OCI-LY3 (cell line): ENCODE measurements at regions not wholly inside any gene's neighbourhood (a gene's known extent, or its start where the extent isn't known, plus 50 kb on each side); places are given as distances from the start of the nearest gene placed in this dataset.

ENCODE experiments used
- EZH2phosphoT487 ChIP-seq: fragments of 200-600 bp; shearing (Covaris generic); IDR thresholded peaks from 2 replicates; pipeline ENCODE4 v1.6.1; 2018; ENCODE audit warnings: antibody characterized with exemption, mixed run types, low read depth
- TF ChIP-seq, protein P1 (sequence below): fragments of 200-600, 300-600 bp; sonication (generic); IDR thresholded peaks from 2 replicates; pipeline ENCODE4 v1.5.1; 2014; ENCODE audit warnings: antibody characterized with exemption, low read length, low read depth

DNA sequence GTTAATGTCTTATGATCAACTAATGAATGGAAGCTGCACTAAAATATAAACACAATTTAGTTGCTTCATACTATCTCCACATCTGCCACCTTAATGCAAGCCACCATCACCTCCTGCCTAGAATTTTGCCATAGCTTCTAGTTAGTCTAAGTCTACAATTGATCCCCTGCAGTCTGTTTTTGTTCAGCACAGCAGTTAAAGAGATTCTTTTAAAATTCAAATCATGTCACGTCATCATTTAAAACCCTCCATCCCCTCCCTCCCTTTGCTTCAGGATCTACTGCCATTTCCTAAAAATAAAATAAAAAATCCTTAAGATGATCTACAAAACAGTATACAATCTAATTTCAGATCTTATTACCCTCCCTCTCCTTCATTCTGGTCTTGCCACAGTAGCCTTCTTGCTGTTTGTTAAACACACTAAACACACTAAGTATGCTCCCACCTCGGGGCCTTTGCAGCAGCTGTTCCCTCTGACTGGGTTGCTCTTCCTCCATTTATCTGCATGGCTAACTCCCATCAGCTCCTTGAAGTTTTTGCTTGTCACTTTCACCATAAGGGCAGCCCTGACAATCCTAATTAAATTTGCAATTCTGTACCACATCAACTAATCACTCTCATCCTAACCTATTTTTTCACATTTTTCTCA, 97.0 kb upstream of the FOXP2 start:
- TF ChIP-seq, protein P1, sequence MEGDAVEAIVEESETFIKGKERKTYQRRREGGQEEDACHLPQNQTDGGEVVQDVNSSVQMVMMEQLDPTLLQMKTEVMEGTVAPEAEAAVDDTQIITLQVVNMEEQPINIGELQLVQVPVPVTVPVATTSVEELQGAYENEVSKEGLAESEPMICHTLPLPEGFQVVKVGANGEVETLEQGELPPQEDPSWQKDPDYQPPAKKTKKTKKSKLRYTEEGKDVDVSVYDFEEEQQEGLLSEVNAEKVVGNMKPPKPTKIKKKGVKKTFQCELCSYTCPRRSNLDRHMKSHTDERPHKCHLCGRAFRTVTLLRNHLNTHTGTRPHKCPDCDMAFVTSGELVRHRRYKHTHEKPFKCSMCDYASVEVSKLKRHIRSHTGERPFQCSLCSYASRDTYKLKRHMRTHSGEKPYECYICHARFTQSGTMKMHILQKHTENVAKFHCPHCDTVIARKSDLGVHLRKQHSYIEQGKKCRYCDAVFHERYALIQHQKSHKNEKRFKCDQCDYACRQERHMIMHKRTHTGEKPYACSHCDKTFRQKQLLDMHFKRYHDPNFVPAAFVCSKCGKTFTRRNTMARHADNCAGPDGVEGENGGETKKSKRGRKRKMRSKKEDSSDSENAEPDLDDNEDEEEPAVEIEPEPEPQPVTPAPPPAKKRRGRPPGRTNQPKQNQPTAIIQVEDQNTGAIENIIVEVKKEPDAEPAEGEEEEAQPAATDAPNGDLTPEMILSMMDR: no peak
- TF ChIP-seq EZH2phosphoT487: no peak
